AG04450 (cell line): ENCODE measurements at regions not wholly inside any gene's neighbourhood (a gene's known extent, or its start where the extent isn't known, plus 50 kb on each side); places are given as distances from the start of the nearest gene placed in this dataset.

ENCODE experiments used
- CTCF ChIA-PET: fragments of 300-600, 350-600 bp; formaldehyde crosslinking; extraction: SDS; loops from one replicate; lab custom pipeline; 2022; ENCODE audit warnings: antibody characterized with exemption, inconsistent platforms; lab: Charles Lee
- POLR2A ChIA-PET: fragments of 350-600 bp; formaldehyde crosslinking; extraction: SDS; loops from one replicate; lab custom pipeline; 2021; ENCODE audit warnings: antibody characterized with exemption, inconsistent platforms; lab: Yijun Ruan, JAX
- DNase-seq: peaks from one replicate; pipeline ENCODE4 v3.0.0-alpha.2; 2011; ENCODE audit warnings: low read depth, low spot score
- H3K27ac ChIP-seq: one replicate; pipeline ENCODE4 v1.5.1; 2012; ENCODE audit warnings: low read depth, low read length, control low read depth
- H3K27me3 ChIP-seq: one replicate; pipeline ENCODE4 v1.6.0; 2012; ENCODE audit warnings: low read length; ENCODE audit not compliant: control insufficient read depth, insufficient read depth
- H3K4me3 ChIP-seq: 2 replicates; pipeline ENCODE4 v1.5.1; 2011; ENCODE audit warnings: mild to moderate bottlenecking, low read depth, low read length, control low read depth
- H3K9me3 ChIP-seq: 2 replicates; pipeline ENCODE4 v1.5.1; 2012; ENCODE audit warnings: low read length; ENCODE audit not compliant: control insufficient read depth, insufficient read depth
- CTCF ChIP-seq: IDR thresholded peaks from 2 replicates; pipeline ENCODE4 v1.5.1; 2011; ENCODE audit warnings: low read depth, low read length, control low read depth, inconsistent platforms

- Histone ChIP-seq H3K4me3 (no peak overlapping the region), H3K27ac (no peak overlapping the region), H3K27me3 (no peaks in the 10 kb centered on the region), H3K9me3 (no peaks in the 10 kb centered on the region)
- CTCF ChIA-PET, result no interaction called here
- POLR2A ChIA-PET, result no interaction called here
- DNase-seq, result no peak
- no peak for TF ChIP-seq CTCF
Observed at GRCh38 chr5:86374611-86375010, 243.1 kb upstream of the COX7C start.

- Histone ChIP-seq H3K27ac (no peak overlapping the region), H3K27me3 (no peaks in the 10 kb centered on the region), H3K9me3 (no peaks in the 10 kb centered on the region), H3K4me3 (no peak overlapping the region)
- POLR2A ChIA-PET, result no interaction called here
- TF ChIP-seq CTCF, result no peak
- DNase-seq, result no peak
- CTCF ChIA-PET, result no interaction called here
Observed at GRCh38 chr5:86376214-86376613, 241.5 kb upstream of the COX7C start.

DNA sequence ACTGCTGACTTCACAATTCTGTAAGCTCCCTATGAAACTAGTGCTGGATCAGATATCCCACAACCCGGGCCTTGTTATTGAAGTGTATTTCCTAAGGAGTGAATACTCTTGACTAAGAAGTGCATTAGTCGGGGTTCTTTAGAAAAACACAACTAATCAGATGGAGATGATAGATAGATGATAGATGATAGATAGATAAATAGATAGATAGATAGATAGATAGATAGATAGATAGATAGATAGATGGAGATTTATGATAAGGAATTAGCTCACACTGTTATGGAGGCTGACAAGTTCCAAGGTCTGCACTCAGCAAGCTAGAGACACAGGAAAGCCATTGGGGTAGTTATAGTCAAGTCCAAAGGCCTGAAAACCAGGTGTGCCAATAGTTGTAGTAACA is 214.6 kb upstream of the COX7C start:
- no peak for TF ChIP-seq CTCF
- CTCF ChIA-PET, result no interaction called here
- POLR2A ChIA-PET, result no interaction called here
- no peak for DNase-seq
- no peaks in the 10 kb centered on the region for H3K27me3 ChIP-seq
- no peaks in the 10 kb centered on the region; the same call in 1 of the 2 replicates for H3K9me3 ChIP-seq
- H3K27ac ChIP-seq, result no peak overlapping the region
- no peak overlapping the region for H3K4me3 ChIP-seq

DNA sequence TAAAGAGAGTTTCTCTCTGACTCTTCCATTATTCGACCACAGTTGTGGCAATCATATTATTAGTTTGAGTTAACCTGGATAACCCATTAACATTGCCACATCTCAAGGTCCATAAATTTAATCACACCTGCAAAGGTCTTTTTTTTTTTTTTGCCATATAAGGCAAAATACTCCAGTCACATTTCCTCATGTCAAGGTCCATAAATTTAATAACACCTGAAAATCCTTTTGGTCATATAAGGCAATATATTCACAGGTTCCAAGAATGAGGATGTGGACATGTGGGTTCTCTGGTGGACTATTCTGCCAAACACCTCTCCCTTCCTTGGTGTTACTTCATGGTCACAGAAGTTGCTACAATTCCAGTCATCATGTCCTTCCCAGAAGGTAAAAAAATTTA is 213.5 kb upstream of the COX7C start:
- CTCF ChIA-PET, result no interaction called here

GRCh38 chr5:86407711-86408110 is 210.0 kb upstream of the COX7C start:
- DNase-seq, result no peak
- ChIA-PET CTCF (no interaction called here), POLR2A (no interaction called here)
- Histone ChIP-seq H3K4me3 (no peak overlapping the region), H3K27ac (no peak overlapping the region), H3K27me3 (no peaks in the 10 kb centered on the region), H3K9me3 (no peaks in the 10 kb centered on the region; the same call in 1 of the 2 replicates)
- TF ChIP-seq CTCF, result no peak

More for the DNA sequence above, 213.5 kb upstream of the COX7C start:
- H3K4me3 ChIP-seq, result no peak overlapping the region
- H3K27me3 ChIP-seq, result no peaks in the 10 kb centered on the region
- no peak for DNase-seq
- no peak overlapping the region for H3K27ac ChIP-seq
- TF ChIP-seq CTCF, result no peak
- no peaks in the 10 kb centered on the region; the same call in 1 of the 2 replicates for H3K9me3 ChIP-seq
- POLR2A ChIA-PET, result no interaction called here
